Upper lobe of left lung (tissue), 4 donors: ENCODE measurements at regions not wholly inside any gene's neighbourhood (a gene's known extent, or its start where the extent isn't known, plus 50 kb on each side); places are given as distances from the start of the nearest gene placed in this dataset.

Experiments used
- EP300 ChIP-seq, 4 donors: sonication (generic); formaldehyde crosslinking; IDR thresholded peaks; one replicate each; pipeline ENCODE4 v1.5.1; 2017; ENCODE audit warnings: antibody characterized with exemption in 4 of 4, control low read depth in 2 of 4
- POLR2A ChIP-seq, 4 donors: fragments of 450-650 bp; IDR thresholded peaks; one replicate each; pipeline ENCODE4 v1.5.1; 2016 to 2017; ENCODE audit warnings: antibody characterized with exemption in 4 of 4, mild to moderate bottlenecking in 2 of 4
- TF ChIP-seq, protein P1 (sequence below), 6 experiments: fragments of 450-650 bp in 4 of 6; fragments of 200-600 bp in 2 of 6; sonication (generic) in 2 of 6; IDR thresholded peaks; one replicate each; pipeline ENCODE4 v1.5.1; 2016 to 2019; ENCODE audit warnings: antibody characterized with exemption in 6 of 6

DNA sequence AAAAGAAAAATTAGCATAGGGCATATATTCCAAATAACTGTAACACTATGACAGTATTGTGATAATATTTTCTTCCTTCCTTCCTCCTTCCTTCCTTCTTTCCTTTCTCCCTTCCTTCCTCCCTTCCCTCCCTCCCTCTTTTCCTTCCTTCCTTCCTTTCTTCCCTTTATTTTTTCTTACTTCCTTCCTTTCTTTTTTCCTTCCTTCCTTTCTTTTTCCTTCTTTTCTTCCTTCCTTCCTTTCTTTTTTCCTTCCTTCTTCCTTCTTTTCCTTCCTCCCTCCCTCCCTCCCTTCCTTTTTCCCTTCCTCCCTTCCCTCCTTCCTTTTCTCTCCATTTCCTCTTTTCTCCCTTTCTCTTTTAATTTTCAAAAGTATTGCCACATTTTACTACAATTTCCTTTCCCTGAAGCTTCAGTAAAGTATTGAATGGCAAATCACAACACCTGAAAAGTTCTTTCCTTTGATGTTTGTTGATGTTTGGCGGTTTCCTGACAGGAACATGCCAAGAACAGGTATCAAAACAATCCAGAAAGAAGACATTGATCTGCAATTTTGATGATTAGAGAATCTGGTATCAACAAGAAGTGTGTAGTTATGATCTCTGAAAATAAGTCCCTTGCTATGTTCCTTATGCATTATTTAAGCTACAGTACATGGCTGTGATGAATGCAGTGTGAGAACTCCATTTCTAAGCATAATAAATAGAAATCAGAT is 253.1 kb upstream of the EDIL3 start:
- TF ChIP-seq, protein P1, sequence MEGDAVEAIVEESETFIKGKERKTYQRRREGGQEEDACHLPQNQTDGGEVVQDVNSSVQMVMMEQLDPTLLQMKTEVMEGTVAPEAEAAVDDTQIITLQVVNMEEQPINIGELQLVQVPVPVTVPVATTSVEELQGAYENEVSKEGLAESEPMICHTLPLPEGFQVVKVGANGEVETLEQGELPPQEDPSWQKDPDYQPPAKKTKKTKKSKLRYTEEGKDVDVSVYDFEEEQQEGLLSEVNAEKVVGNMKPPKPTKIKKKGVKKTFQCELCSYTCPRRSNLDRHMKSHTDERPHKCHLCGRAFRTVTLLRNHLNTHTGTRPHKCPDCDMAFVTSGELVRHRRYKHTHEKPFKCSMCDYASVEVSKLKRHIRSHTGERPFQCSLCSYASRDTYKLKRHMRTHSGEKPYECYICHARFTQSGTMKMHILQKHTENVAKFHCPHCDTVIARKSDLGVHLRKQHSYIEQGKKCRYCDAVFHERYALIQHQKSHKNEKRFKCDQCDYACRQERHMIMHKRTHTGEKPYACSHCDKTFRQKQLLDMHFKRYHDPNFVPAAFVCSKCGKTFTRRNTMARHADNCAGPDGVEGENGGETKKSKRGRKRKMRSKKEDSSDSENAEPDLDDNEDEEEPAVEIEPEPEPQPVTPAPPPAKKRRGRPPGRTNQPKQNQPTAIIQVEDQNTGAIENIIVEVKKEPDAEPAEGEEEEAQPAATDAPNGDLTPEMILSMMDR (IDR thresholded peaks at IDR 0.05): no peak
- TF ChIP-seq POLR2A (IDR thresholded peaks at IDR 0.05): no peak
- TF ChIP-seq EP300 (IDR thresholded peaks at IDR 0.05): no peak
